ENCODE measurements at regions not wholly inside any gene's neighbourhood (a gene's known extent, or its start where the extent isn't known, plus 50 kb on each side); places are given as distances from the start of the nearest gene placed in this dataset.

- DNase-seq (ENCODE audit: insufficient read length, low spot score): no peak
- no peak for FAIRE-seq
- TF ChIP-seq, protein P1, sequence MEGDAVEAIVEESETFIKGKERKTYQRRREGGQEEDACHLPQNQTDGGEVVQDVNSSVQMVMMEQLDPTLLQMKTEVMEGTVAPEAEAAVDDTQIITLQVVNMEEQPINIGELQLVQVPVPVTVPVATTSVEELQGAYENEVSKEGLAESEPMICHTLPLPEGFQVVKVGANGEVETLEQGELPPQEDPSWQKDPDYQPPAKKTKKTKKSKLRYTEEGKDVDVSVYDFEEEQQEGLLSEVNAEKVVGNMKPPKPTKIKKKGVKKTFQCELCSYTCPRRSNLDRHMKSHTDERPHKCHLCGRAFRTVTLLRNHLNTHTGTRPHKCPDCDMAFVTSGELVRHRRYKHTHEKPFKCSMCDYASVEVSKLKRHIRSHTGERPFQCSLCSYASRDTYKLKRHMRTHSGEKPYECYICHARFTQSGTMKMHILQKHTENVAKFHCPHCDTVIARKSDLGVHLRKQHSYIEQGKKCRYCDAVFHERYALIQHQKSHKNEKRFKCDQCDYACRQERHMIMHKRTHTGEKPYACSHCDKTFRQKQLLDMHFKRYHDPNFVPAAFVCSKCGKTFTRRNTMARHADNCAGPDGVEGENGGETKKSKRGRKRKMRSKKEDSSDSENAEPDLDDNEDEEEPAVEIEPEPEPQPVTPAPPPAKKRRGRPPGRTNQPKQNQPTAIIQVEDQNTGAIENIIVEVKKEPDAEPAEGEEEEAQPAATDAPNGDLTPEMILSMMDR (IDR thresholded peaks at IDR 0.05; ENCODE audit: insufficient read depth, missing control alignments): no peak
Observed at GRCh38 chr7:91553410-91553895, 289.2 kb downstream of the FZD1 start.

DNA sequence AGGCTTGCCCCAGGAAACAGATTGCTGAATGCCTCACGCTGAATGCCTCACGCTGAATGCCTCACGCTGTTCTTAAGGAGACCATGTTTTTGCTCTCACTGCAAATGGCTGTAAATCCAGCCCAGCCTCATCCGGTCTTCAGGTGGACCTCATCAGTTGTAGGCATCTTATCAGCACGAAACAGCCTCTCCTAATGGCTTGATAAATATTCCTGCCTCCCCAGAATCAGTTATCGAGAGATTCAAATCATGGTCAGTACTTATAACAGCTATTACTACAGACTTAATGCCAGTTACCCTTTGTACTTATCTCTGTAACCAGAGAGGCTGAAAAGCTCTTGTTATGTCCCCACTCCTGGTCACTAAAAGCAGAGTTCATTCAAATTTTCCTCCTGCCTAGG lies 290.6 kb downstream of the FZD1 start:
- TF ChIP-seq, protein P1 (IDR thresholded peaks at IDR 0.05; ENCODE audit: insufficient read depth, missing control alignments): no peak
- DNase-seq (ENCODE audit: insufficient read length, low spot score) (no peak), FAIRE-seq (no peak)

DNA sequence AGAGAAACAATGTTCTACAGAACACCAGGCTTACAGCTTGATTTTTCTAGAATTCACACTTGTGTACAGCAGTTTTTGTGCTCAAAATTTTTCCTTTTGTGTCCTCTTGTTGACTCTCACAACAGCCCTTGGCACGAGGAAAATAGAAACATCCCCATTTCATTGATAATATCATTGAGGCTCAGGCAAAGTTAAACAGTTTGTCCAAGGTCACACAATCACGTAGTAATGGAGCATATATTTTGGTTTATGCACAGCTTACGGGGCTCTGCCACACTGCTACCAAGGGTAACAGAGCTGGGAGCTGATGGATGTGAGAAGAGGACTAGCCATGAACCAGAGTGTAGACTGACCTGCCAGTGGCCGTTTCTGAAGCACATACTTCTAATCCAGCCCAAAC lies 292.0 kb downstream of the FZD1 start:
- no peak for FAIRE-seq
- DNase-seq (ENCODE audit: insufficient read length, low spot score): no peak
- TF ChIP-seq, protein P1 (IDR thresholded peaks at IDR 0.05; ENCODE audit: insufficient read depth, missing control alignments): no peak

DNA sequence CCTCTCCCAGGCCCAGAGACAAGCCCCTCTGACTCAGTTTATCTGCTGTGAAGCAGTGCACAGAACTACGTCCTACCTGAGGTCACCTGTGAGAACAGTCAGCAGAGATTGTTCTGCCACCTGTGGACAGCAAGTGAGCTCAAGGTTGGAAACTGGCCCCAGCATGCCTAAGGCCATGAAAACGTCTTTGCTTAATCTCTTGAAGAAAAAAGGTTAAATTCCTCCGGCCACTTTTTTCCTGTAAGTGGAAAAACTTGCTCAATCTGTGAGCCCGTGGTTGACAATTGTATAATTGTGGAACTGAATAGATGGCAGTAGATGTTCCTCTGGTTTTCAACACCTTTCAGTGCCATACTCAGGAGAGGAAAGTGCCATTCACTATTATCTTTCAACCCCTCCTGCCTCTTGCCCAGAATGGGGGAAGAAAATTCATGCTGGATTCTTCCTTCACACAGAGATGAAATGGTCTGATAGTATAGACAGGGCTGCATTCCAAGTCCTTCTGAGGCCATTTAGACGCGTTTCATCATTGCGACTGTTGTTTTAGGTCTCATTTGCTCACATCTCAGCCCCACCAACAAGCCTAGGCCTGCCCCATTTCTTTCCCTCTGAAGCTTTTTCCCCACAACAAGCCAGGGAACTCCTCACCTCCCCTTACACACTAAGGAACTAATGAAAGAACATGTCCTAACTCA lies 292.9 kb downstream of the FZD1 start:
- no peak for FAIRE-seq
- DNase-seq (ENCODE audit: insufficient read length, low spot score): no peak
- TF ChIP-seq, protein P1 (IDR thresholded peaks at IDR 0.05; ENCODE audit: insufficient read depth, missing control alignments): no peak

DNA sequence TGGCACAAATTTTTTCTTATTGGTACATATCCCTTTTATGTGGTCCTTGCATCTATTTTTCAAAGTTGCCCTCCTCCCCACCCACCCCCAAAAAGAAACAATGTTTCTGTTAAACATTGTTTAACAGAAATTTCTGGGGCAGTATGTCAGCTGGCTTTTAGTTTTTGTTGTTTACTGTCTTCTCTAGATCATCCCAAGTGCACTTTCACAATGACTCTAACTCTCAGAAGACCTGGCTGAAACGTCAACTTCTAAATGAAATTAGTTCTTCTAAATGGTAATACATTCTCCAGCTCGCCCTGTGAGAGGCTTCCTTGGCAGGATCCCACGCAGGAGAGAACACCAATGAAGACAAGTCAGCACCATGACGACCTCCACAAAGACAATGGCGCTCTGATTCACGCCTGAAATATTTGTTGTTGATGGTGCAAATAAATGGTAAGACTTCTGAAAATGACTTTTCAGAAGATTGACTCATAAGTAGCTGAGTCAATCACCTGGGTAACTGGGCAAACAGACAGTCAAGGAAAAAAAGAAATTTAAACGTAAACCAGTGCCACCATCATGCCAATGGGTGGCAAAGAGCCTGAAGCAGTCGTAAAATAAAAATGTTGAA lies 293.7 kb downstream of the FZD1 start:
- TF ChIP-seq, protein P1 (IDR thresholded peaks at IDR 0.05; ENCODE audit: insufficient read depth, missing control alignments): no peak
- DNase-seq (ENCODE audit: insufficient read length, low spot score) (no peak), FAIRE-seq (no peak)

DNA sequence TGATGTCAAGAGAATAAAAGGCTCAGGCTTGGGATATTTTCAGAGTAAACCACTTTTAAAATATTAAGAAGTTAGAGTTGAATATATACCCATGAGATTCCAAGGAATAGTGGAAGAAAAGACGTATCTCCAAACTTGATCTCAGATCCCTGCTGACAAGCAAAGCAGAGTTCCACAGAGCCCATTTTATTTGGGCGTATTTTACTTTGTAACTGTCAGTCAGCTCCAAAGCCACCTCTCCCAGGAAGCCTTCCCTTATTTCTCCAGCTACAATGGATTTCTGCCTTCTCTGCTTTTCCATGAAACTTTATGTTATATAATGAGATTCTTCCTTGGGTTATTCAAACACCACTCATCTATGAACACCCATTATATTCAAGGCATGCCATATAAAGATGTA lies 295.7 kb downstream of the FZD1 start:
- FAIRE-seq: no peak
- TF ChIP-seq, protein P1 (IDR thresholded peaks at IDR 0.05; ENCODE audit: insufficient read depth, missing control alignments): no peak

DNA sequence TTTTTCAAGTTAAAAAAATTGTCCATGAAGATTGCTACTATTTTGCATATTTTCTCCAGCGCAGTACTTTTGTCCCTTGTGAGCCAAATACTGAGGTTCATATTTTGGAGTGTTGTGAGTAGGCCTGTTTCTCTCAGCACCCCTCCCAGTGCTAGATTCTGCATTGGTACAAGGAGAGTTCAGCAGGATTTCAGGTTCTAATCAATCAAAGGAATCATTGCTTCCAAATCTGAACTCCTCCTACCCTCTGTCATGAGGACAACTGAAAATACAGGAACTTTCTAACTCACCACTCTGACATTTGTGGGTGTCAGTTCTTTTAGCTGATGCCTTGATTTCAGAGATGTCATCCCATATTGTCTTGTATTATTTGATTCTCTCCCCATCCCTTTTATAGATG lies 299.9 kb downstream of the FZD1 start:
- no peak for FAIRE-seq
- TF ChIP-seq, protein P1 (IDR thresholded peaks at IDR 0.05; ENCODE audit: insufficient read depth, missing control alignments): no peak

More for the DNA sequence above, 295.7 kb downstream of the FZD1 start:
- no peak for DNase-seq (ENCODE audit: insufficient read length, low spot score)

More for the DNA sequence above, 299.9 kb downstream of the FZD1 start:
- DNase-seq (ENCODE audit: insufficient read length, low spot score): no peak
